GM23338 (cell line): ENCODE measurements at regions not wholly inside any gene's neighbourhood (a gene's known extent, or its start where the extent isn't known, plus 50 kb on each side); places are given as distances from the start of the nearest gene placed in this dataset.

Experiments
- ATAC-seq: fragments of 200-7000 bp; cut with Tn5 transposase; 3 replicates; pipeline ENCODE4 v1.9.1; 2020
- DNase-seq: peaks from one replicate; pipeline ENCODE4 v3.0.0-alpha.2; 2015; ENCODE audit warnings: low spot score
- H2AFZ ChIP-seq: fragments of 200-600 bp; sonication (generic); 2 replicates; pipeline ENCODE4 v1.8.0; 2016; ENCODE audit warnings: antibody characterized with exemption, mild to moderate bottlenecking, moderate library complexity
- H3F3A ChIP-seq: fragments of 200-600 bp; sonication (generic); replicated peaks from 2 replicates; pipeline ENCODE4 v1.8.0; 2017; ENCODE audit warnings: antibody characterized with exemption, mixed run types, low read depth
- H3K27ac ChIP-seq: fragments of 200-600 bp; sonication (generic); 2 replicates; pipeline ENCODE4 v1.6.1; 2016; ENCODE audit warnings: low read depth
- H3K27me3 ChIP-seq: fragments of 200-600 bp; sonication (generic); 2 replicates; pipeline ENCODE4 v1.8.0; 2016; ENCODE audit warnings: mild to moderate bottlenecking, mixed run types, moderate library complexity; ENCODE audit not compliant: insufficient read depth
- H3K36me3 ChIP-seq: fragments of 200-600 bp; sonication (generic); 2 replicates; pipeline ENCODE4 v1.8.0; 2016; ENCODE audit warnings: mild to moderate bottlenecking; ENCODE audit not compliant: insufficient read depth
- H3K4me1 ChIP-seq: fragments of 200-600 bp; sonication (generic); 2 replicates; pipeline ENCODE4 v1.8.0; 2016; ENCODE audit warnings: mild to moderate bottlenecking, moderate library complexity; ENCODE audit not compliant: insufficient read depth
- H3K4me2 ChIP-seq: fragments of 200-600 bp; sonication (generic); 2 replicates; pipeline ENCODE4 v1.7.1; 2017; ENCODE audit warnings: mixed run types
- H3K4me3 ChIP-seq: fragments of 200-600 bp; sonication (generic); 2 replicates; pipeline ENCODE4 v1.6.1; 2016; ENCODE audit warnings: mixed run types
- H3K79me2 ChIP-seq: fragments of 200-600 bp; sonication (generic); replicated peaks from 2 replicates; pipeline ENCODE4 v1.8.0; 2017; ENCODE audit warnings: mild to moderate bottlenecking; ENCODE audit not compliant: insufficient read depth
- H3K9me2 ChIP-seq: fragments of 200-600 bp; sonication (generic); 2 replicates; pipeline ENCODE4 v1.8.0; 2017; ENCODE audit not compliant: insufficient read depth
- H4K20me1 ChIP-seq: fragments of 200-600 bp; sonication (generic); replicated peaks from 2 replicates; pipeline ENCODE4 v1.8.0; 2017; ENCODE audit warnings: mild to moderate bottlenecking; ENCODE audit not compliant: insufficient read depth
- H3K27ac Mint-ChIP-seq: 2 replicates; pipeline ENCODE4 v1.8.0; 2020; ENCODE audit warnings: inconsistent platforms, mild to moderate bottlenecking, moderate library complexity, mixed read lengths
- H3K27me3 Mint-ChIP-seq: 3 replicates; pipeline ENCODE4 v1.8.0; 2022; ENCODE audit warnings: low read depth, mild to moderate bottlenecking, moderate library complexity, mixed read lengths, inconsistent platforms; ENCODE audit not compliant: insufficient read depth, poor library complexity
- H3K36me3 Mint-ChIP-seq: 3 replicates; pipeline ENCODE4 v1.8.0; 2021; ENCODE audit warnings: low read depth, mild to moderate bottlenecking, inconsistent platforms, moderate library complexity, mixed read lengths
- H3K4me1 Mint-ChIP-seq: 3 replicates; pipeline ENCODE4 v1.8.0; 2020; ENCODE audit warnings: mild to moderate bottlenecking, inconsistent platforms, mixed read lengths
- H3K4me3 Mint-ChIP-seq: 3 replicates; pipeline ENCODE4 v1.8.0; 2021; ENCODE audit warnings: moderate library complexity, mild to moderate bottlenecking, inconsistent platforms, mixed read lengths
- H3K9me3 Mint-ChIP-seq: 3 replicates; pipeline ENCODE4 v1.8.0; 2020; ENCODE audit warnings: moderate library complexity, mild to moderate bottlenecking, inconsistent platforms, mixed read lengths
- ETS1 ChIP-seq: IDR thresholded peaks from 2 replicates; pipeline ENCODE4 v1.6.1; 2016; ENCODE audit warnings: antibody characterized with exemption
- EZH2 ChIP-seq: fragments of 200-600 bp; sonication (generic); IDR thresholded peaks from one replicate; pipeline ENCODE4 v1.8.0; 2017; ENCODE audit warnings: antibody characterized with exemption, mild to moderate bottlenecking, low read depth; ENCODE audit not compliant: unreplicated experiment
- EZH2phosphoT487 ChIP-seq: fragments of 200-600 bp; sonication (generic); IDR thresholded peaks from one replicate; pipeline ENCODE4 v1.8.1; 2018; ENCODE audit warnings: antibody characterized with exemption; ENCODE audit not compliant: unreplicated experiment
- JUNB ChIP-seq: IDR thresholded peaks from one replicate; pipeline ENCODE4 v1.6.1; 2016; ENCODE audit warnings: antibody characterized with exemption; ENCODE audit not compliant: unreplicated experiment
- POLR2AphosphoS5 ChIP-seq: IDR thresholded peaks from 2 replicates; pipeline ENCODE4 v1.6.1; 2016; ENCODE audit warnings: antibody characterized with exemption, low read depth
- REST ChIP-seq: IDR thresholded peaks from one replicate; pipeline ENCODE4 v1.6.1; 2018; ENCODE audit warnings: antibody characterized with exemption; ENCODE audit not compliant: unreplicated experiment
- ZNF114 ChIP-seq: fragments of 250-450 bp; sonication (Bioruptor Pico); IDR thresholded peaks from 2 replicates; pipeline ENCODE4 v1.5.0; 2020; ENCODE audit warnings: mild to moderate bottlenecking, moderate library complexity
- ZNF462 ChIP-seq: fragments of 250-450 bp; sonication (Bioruptor Pico); IDR thresholded peaks from 2 replicates; pipeline ENCODE4 v1.5.0; 2020; ENCODE audit warnings: mild to moderate bottlenecking, moderate library complexity
- TF ChIP-seq, protein P1 (sequence below), 2 experiments: fragments of 200-600 bp in 1 of 2; sonication (generic) in 1 of 2; conservative IDR thresholded peaks; 2 replicates each; pipeline versions ENCODE4 v1.5.1 to v1.6.1; 2016 to 2017; ENCODE audit warnings: antibody characterized with exemption in 2 of 2, low read depth in 2 of 2, mild to moderate bottlenecking in 2 of 2, moderate library complexity in 1 of 2

GRCh38 chr5:133736512-133736911, 124.2 kb upstream of the FSTL4 start:
- Mint-ChIP-seq H3K4me1 (no peaks in the 10 kb centered on the region), H3K27me3 (peaks cover 2% of the 10 kb centered on the region), H3K9me3 (no peaks in the 10 kb centered on the region; the same call in none of the 3 replicates), H3K4me3 (no peak overlapping the region), H3K27ac (no peak overlapping the region), H3K36me3 (no peaks in the 10 kb centered on the region)
- no peak overlapping the region for H3K4me3 ChIP-seq
- no peaks in the 10 kb centered on the region for H3F3A ChIP-seq
- TF ChIP-seq EZH2 (no peak), POLR2AphosphoS5 (no peak), EZH2phosphoT487 (no peak), ZNF462 (CRISPR knock-in tag) (no peak), ZNF114 (CRISPR knock-in tag) (no peak), ETS1 (no peak), REST (no peak), JUNB (no peak)
- TF ChIP-seq, protein P1, sequence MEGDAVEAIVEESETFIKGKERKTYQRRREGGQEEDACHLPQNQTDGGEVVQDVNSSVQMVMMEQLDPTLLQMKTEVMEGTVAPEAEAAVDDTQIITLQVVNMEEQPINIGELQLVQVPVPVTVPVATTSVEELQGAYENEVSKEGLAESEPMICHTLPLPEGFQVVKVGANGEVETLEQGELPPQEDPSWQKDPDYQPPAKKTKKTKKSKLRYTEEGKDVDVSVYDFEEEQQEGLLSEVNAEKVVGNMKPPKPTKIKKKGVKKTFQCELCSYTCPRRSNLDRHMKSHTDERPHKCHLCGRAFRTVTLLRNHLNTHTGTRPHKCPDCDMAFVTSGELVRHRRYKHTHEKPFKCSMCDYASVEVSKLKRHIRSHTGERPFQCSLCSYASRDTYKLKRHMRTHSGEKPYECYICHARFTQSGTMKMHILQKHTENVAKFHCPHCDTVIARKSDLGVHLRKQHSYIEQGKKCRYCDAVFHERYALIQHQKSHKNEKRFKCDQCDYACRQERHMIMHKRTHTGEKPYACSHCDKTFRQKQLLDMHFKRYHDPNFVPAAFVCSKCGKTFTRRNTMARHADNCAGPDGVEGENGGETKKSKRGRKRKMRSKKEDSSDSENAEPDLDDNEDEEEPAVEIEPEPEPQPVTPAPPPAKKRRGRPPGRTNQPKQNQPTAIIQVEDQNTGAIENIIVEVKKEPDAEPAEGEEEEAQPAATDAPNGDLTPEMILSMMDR (conservative IDR thresholded peaks at IDR 0.05; ENCODE audit: low read depth in 2 of 2): no peak
- H4K20me1 ChIP-seq: no peaks in the 10 kb centered on the region
- H2AFZ ChIP-seq: no peak overlapping the region
- no peaks in the 10 kb centered on the region for H3K27me3 ChIP-seq
- H3K27ac ChIP-seq: no peak overlapping the region
- no peaks in the 10 kb centered on the region for H3K36me3 ChIP-seq
- no peaks in the 10 kb centered on the region for H3K79me2 ChIP-seq
- no peaks in the 10 kb centered on the region for H3K4me1 ChIP-seq
- peaks cover 8% of the 10 kb centered on the region; the same call in 1 of the 2 replicates for H3K9me2 ChIP-seq
- no peak for ATAC-seq
- no peak overlapping the region for H3K4me2 ChIP-seq
- no peak for DNase-seq
